Stimulated activated CD8-positive, alpha-beta memory T cell treated with anti-CD3 and anti-CD28 coated beads, Interleukin-7, amount 100 ng/mL, for 48 hours (primary cell): ENCODE measurements at regions not wholly inside any gene's neighbourhood (a gene's known extent, or its start where the extent isn't known, plus 50 kb on each side); places are given as distances from the start of the nearest gene placed in this dataset.
"Not testable (repeated sequence)": the region's sequence is repeated elsewhere in the genome, so short reads cannot be mapped to it uniquely, and the experiment has no call there.

Source experiments
- DNase-seq, 2 donors: peaks; one replicate each; pipeline ENCODE4 v3.0.0-alpha.2; 2020; ENCODE audit warnings: low read depth in 1 of 2; ENCODE audit errors: extremely low read depth in 1 of 2

- DNase-seq, result no peak
Observed at GRCh38 chr18:45339810-45340550, 275.3 kb upstream of the SLC14A2 start.

- DNase-seq, result no peak
Observed at GRCh38 chr18:45340884-45341283, 274.4 kb upstream of the SLC14A2 start.

- DNase-seq, result no peak
Observed at GRCh38 chr18:45341454-45341853, 273.8 kb upstream of the SLC14A2 start.

GRCh38 chr18:45342166-45342565 lies 273.1 kb upstream of the SLC14A2 start:
- DNase-seq, result no peak

GRCh38 chr18:45342653-45343052 lies 272.6 kb upstream of the SLC14A2 start:
- no peak for DNase-seq

- no peak for DNase-seq
Observed at GRCh38 chr18:45343365-45343764, 271.9 kb upstream of the SLC14A2 start.

GRCh38 chr18:45344680-45345079 lies 270.6 kb upstream of the SLC14A2 start:
- DNase-seq, result not testable (repeated sequence)

- DNase-seq, result no peak
Observed at GRCh38 chr18:45349019-45349418, 266.3 kb upstream of the SLC14A2 start.

GRCh38 chr18:45349467-45349866 lies 265.8 kb upstream of the SLC14A2 start:
- DNase-seq, result no peak

- no peak for DNase-seq
Observed at GRCh38 chr18:45350404-45351156, 264.7 kb upstream of the SLC14A2 start.

- DNase-seq, result no peak
Observed at GRCh38 chr18:45352874-45353273, 262.4 kb upstream of the SLC14A2 start.

- DNase-seq, result no peak
Observed at GRCh38 chr18:45353530-45353929, 261.7 kb upstream of the SLC14A2 start.

GRCh38 chr18:45355944-45356520 lies 259.2 kb upstream of the SLC14A2 start:
- DNase-seq, result no peak

- no peak for DNase-seq
Observed at GRCh38 chr18:45357686-45358470, 257.4 kb upstream of the SLC14A2 start.

GRCh38 chr18:45359275-45360009 lies 255.8 kb upstream of the SLC14A2 start:
- no peak for DNase-seq

- no peak for DNase-seq
Observed at GRCh38 chr18:45361125-45361851, 254.0 kb upstream of the SLC14A2 start.

GRCh38 chr18:45363196-45363595 lies 252.1 kb upstream of the SLC14A2 start:
- no peak for DNase-seq

GRCh38 chr18:45365835-45366234 lies 249.4 kb upstream of the SLC14A2 start:
- DNase-seq, result no peak

GRCh38 chr18:45370255-45371010 lies 244.8 kb upstream of the SLC14A2 start:
- no peak for DNase-seq
